HG02759 (cell line): ENCODE measurements at regions not wholly inside any gene's neighbourhood (a gene's known extent, or its start where the extent isn't known, plus 50 kb on each side); places are given as distances from the start of the nearest gene placed in this dataset.
"Not testable (repeated sequence)": the region's sequence is repeated elsewhere in the genome, so short reads cannot be mapped to it uniquely, and the experiment has no call there.

ENCODE experiments used
- ATAC-seq: cut with Tn5 transposase; IDR thresholded peaks from one replicate; pipeline ENCODE4 v1.9.1; 2021; ENCODE audit warnings: mild to moderate bottlenecking, moderate library complexity; ENCODE audit not compliant: unreplicated experiment

DNA sequence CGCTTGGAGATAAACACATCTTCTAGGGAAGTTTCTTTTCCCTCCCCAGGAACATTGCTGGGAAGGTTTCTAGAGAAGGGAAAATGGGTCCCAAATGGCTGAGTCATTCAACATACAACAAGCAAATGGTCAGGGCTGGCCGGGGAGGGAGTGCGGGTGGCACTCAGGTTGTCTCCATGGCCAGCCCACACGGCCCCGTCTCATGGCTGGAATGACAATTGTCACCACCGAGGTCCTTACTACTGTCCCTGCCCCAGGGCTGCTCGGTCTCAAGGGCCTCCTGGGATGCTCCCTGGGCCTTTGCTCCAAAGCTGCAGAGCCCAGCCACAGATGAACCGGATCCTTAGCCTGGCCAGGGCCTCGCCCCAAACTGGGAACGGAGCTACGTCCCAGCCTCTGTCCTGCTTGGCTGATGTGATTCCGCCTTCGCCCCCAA lies 121.9 kb downstream of the FGF18 start:
- no peak for ATAC-seq

- no peak for ATAC-seq
Measured at GRCh38 chr5:171542525-171543140, 123.2 kb downstream of the FGF18 start.

- no peak for ATAC-seq
Measured at GRCh38 chr5:171543148-171543815, 123.8 kb downstream of the FGF18 start.

DNA sequence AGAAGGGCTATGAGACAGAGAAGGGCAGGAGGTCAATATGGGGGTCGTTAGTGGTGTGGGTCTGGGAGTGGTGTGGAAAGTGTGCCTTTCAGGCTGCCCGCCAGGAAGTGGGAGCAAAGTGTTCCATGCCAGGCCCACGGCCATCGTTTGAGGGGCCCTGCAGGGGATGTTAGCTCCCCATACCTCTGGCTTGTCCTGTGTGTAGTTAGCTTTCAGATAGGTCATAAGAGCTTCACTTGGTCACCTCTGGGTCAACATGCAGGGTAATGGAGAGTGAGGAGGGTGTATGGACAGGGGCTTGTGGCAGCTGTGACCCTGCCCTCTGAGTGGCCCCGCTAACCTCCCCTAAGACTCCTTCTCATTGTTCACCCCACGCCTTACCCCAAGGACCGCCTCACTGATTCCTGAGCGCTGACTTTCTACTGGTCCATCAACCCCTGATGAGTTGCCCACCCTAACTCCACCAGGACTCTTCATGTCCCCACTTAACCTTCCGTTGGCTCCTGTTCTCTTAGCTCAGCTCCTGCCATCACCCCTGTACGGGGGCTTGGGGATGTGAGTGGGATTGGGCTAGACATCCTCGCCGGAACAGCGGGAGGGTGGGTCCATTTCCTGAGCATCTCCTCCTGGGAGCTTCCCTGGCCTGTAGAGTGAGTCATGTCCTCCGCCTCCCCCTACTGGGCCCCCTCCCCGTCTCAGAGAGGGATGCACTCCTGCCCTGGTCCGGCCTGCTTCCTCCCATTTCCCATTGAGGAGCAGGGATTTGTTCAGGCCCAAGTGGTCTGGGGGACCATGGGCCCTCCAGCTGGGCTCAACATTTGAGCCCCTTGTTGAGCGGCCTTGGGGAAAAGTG lies 125.7 kb downstream of the FGF18 start:
- ATAC-seq = no peak

DNA sequence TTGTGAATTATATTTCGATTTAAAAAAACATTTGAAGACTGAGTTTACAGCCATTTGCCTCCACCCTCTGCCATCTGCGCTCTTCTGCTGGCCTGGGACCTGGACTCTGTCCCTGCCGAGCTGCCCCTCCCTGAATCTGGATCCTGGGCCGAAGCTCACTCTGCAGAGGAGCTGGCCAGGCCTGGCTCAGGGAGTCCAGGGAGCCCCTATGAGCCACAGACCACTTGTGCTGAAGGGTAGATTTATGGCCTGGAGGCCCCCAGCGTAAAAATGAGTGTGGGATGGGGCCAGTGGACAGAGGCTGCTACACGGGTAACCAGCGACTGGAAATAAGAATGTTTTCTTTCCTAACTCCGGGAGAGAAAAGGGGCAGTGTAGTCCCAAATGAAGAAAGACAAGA lies 129.8 kb downstream of the FGF18 start:
- ATAC-seq = no peak

GRCh38 chr5:171553817-171554216 lies 134.4 kb downstream of the FGF18 start:
- ATAC-seq = not testable (repeated sequence)

GRCh38 chr5:171555160-171555559 lies 135.7 kb downstream of the FGF18 start:
- ATAC-seq = no peak

- no peak for ATAC-seq
Measured at GRCh38 chr5:171562822-171563221, 143.4 kb downstream of the FGF18 start.

GRCh38 chr5:171568389-171568788 lies 148.9 kb downstream of the FGF18 start:
- no peak for ATAC-seq

DNA sequence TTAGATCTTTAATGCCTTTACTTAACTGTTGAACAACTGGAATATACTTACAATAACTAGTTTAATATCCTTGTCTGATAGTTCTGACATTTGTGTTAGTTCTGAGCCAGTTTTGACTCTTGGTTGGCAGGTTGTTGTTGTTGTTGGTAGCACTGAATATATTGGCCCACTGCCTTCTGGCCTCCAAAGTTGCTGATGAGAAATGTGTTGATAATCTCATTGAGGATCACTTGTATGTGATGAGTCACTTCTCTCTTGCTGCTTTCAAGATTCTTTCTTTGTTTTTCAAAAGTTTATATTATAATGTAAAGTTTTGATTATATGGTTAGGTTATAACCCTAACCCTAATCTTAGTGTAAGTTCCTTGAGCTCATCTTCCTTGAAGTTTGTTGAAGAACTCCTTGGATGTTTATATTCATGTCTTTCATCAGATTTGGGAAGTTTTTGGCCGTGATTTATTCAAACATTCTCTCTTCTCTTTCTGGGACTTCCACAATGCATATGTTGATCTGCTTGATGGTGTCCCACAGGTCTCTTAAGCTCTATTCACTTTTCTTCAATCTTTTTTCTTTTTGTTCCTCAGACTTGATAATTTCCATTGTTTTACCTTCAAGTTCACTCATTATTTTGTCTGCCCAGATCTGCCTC lies 149.7 kb downstream of the FGF18 start:
- no peak for ATAC-seq

GRCh38 chr5:171570244-171570825 lies 150.9 kb downstream of the FGF18 start:
- no peak for ATAC-seq

GRCh38 chr5:171571663-171572062 lies 152.2 kb downstream of the FGF18 start:
- no peak for ATAC-seq

- ATAC-seq = no peak
Measured at GRCh38 chr5:171573021-171573420, 153.6 kb downstream of the FGF18 start.

DNA sequence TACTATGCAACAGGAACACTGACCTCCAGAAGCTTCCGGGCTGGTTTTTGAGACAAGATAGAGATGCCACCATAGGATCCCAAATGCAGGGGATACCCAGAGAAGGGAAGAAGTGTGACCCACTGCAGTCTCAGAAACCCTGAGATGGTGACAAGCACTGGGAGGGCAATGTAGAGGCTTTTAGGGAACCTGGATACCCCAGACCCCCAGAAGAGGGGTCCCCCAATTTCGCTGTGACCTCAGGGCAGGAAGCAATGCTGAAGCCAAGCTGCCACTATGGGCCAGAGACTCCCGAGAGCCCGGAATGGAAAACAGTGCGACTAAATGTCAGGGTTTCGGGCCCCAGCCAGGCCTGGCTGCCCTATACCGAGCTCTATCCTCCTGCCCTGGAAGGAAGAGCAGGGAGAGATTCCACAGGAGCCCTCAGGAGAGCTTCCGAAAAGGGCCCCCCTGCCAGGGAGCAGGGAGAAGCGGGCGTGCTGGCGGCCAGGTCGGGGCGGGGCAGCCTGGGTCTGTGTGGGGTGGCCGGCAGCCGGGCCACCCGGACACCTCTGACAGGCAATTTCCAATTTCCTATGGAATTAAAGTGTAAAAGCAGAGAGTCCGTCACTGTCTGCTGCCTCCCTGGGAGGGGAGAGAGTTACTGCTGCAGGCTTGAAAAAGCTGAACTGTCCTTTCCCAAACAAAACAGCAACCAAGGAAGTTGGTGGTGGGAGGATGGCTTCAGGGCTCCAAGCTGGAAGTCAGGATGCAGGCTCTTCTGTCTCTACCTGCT lies 154.2 kb downstream of the FGF18 start:
- ATAC-seq = no peak

GRCh38 chr5:171574376-171574775 lies 154.9 kb downstream of the FGF18 start:
- ATAC-seq = no peak

- no peak for ATAC-seq
Measured at GRCh38 chr5:171575386-171575785, 155.9 kb downstream of the FGF18 start.

DNA sequence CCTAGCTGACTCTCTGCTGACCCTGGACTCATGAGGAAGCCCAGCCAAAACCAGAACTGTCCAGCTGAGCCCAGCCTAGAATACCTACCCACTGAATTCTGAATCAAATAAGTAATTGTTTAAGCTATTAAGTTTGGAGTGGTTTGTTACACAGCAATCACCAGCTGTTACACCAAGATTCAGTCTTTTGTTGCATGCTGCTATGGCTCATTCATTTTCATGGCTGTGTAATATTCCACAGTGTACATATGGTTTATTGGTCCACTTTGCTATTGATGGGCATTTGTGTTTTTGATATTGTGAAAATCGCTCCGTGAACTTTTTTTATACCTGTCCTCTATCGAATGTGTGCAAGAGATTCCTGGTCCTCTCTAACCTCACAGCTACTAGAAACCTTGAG lies 156.4 kb downstream of the FGF18 start:
- ATAC-seq = no peak

- no peak for ATAC-seq
Measured at GRCh38 chr5:171577042-171577758, 157.8 kb downstream of the FGF18 start.

- no peak for ATAC-seq
Measured at GRCh38 chr5:171578049-171578828, 158.8 kb downstream of the FGF18 start.
